Hematopoietic multipotent progenitor cell treated with erythropoietin and hydrocortisone succinate and interleukin-3 and kit ligand, for 15 days (in vitro differentiated cells): ENCODE measurements at regions not wholly inside any gene's neighbourhood (a gene's known extent, or its start where the extent isn't known, plus 50 kb on each side); places are given as distances from the start of the nearest gene placed in this dataset.

Experiments used
- DNase-seq: peaks from one replicate; pipeline ENCODE4 v3.0.0-alpha.2; 2015; ENCODE audit warnings: low spot score

GRCh38 chr6:8218861-8219260 is 116.5 kb upstream of the EEF1E1 start:
- DNase-seq, result no peak

- DNase-seq, result no peak
Measured at GRCh38 chr6:8215631-8216030, 113.3 kb upstream of the EEF1E1 start.

- DNase-seq, result no peak
Measured at GRCh38 chr6:8213995-8214394, 111.6 kb upstream of the EEF1E1 start.

- no peak for DNase-seq
Measured at GRCh38 chr6:8212720-8213434, 110.5 kb upstream of the EEF1E1 start.

- no peak for DNase-seq
Measured at GRCh38 chr6:8207869-8208191, 105.5 kb upstream of the EEF1E1 start.

GRCh38 chr6:8207191-8207868 is 105.0 kb upstream of the EEF1E1 start:
- no peak for DNase-seq

GRCh38 chr6:8203337-8203736 is 101.0 kb upstream of the EEF1E1 start:
- no peak for DNase-seq

- no peak for DNase-seq
Measured at GRCh38 chr6:8201679-8202078, 99.3 kb upstream of the EEF1E1 start.

- DNase-seq, result no peak
Measured at GRCh38 chr6:8200255-8200654, 97.9 kb upstream of the EEF1E1 start.

- no peak for DNase-seq
Measured at GRCh38 chr6:8195714-8196102, 93.4 kb upstream of the EEF1E1 start.

- no peak for DNase-seq
Measured at GRCh38 chr6:8195040-8195713, 92.8 kb upstream of the EEF1E1 start.

GRCh38 chr6:8194490-8194889 is 92.1 kb upstream of the EEF1E1 start:
- no peak for DNase-seq

- no peak for DNase-seq
Measured at GRCh38 chr6:8193541-8193940, 91.2 kb upstream of the EEF1E1 start.

GRCh38 chr6:8192597-8192996 is 90.2 kb upstream of the EEF1E1 start:
- DNase-seq, result no peak

- DNase-seq, result no peak
Measured at GRCh38 chr6:8192067-8192466, 89.7 kb upstream of the EEF1E1 start.

- no peak for DNase-seq
Measured at GRCh38 chr6:8191629-8192028, 89.3 kb upstream of the EEF1E1 start.

- DNase-seq, result no peak
Measured at GRCh38 chr6:8187209-8187608, 84.9 kb upstream of the EEF1E1 start.

GRCh38 chr6:8182902-8183665 is 80.7 kb upstream of the EEF1E1 start:
- DNase-seq, result no peak

GRCh38 chr6:8181951-8182845 is 79.8 kb upstream of the EEF1E1 start:
- DNase-seq, result no peak

GRCh38 chr6:8181160-8181881 is 79.0 kb upstream of the EEF1E1 start:
- no peak for DNase-seq
